Activated T-cell treated with anti-CD3 and anti-CD28 coated beads for 24 hours (primary cell): ENCODE measurements at regions not wholly inside any gene's neighbourhood (a gene's known extent, or its start where the extent isn't known, plus 50 kb on each side); places are given as distances from the start of the nearest gene placed in this dataset.
"Not testable (repeated sequence)": the region's sequence is repeated elsewhere in the genome, so short reads cannot be mapped to it uniquely, and the experiment has no call there.

ENCODE experiments used
- DNase-seq: peaks from one replicate; pipeline ENCODE4 v3.0.0-alpha.2; 2020; ENCODE audit warnings: low read depth

DNA sequence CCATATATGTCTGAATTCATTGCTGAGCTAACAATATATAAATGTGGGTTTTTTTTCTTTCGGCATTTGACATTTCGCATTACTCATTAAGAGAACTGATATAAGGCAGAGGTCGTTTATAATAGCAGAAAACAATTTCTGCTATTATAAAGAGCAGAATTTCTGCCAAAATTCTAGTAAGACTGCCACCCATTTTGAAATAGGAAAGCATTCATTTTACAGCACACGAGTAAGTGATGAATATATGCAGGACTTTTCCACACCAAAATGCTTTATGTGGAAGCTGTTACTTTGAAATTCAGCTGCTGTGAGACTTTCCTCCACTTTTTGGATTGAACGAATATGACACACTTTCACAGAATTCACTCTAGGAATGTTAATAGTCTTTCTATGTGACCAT, 610.9 kb upstream of the MAN1A1 start:
- no peak for DNase-seq

DNA sequence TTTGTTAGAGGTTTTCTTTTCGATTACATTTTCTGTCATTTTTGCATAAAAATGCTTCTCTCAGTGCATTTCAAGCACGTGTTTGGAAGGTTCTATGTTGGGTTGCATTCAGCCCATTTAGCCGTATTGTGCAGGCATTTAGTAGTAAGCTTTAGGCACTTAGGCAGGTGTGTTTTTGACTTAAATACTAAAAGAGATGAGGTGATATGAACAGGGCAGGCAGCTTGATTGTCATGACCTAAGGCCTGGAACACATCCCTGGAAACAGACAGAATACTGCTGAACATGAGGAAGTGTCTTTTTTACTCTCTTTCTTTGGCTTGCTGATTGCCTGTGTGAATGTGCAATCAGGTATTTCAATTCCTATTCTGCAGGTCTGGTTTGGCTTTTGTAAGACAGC, 610.5 kb upstream of the MAN1A1 start:
- DNase-seq, result no peak

DNA sequence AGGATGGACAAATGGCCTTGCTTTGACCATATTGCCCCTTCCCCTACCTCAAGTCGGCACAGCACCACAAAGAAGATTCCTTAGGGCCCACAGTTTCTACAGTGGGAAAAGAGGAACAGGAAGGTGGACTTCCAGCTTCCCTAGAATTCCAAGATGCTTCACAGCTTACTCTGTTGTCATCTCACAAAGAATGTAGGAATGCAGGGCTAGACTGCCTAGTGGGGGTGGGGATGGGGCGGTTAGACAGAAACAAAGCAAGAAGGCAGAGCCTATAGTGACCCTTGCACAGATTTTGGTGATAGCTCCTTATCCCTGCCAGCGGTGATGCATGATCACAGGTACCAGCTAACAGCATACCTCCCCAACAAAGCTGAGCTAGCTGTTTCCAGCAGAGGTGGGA, 607.6 kb upstream of the MAN1A1 start:
- DNase-seq, result no peak

DNA sequence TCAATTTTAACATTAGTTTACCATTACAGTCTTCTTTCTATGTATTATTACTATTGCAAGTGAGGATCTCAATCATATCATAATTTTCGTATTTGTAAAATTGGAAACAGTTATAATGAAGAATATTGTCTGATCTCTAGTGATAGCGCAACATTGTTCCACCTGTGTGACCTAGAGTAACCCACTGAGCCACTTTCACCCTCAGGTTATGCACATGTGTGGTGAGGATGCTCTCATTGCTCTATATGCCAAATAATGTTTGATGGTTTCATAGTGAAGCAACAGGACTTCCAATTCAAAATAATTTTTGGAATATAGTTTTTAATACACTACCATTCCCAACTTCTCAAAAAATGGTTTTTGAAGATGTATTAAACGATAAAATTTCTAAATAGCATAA, 603.1 kb upstream of the MAN1A1 start:
- no peak for DNase-seq

DNA sequence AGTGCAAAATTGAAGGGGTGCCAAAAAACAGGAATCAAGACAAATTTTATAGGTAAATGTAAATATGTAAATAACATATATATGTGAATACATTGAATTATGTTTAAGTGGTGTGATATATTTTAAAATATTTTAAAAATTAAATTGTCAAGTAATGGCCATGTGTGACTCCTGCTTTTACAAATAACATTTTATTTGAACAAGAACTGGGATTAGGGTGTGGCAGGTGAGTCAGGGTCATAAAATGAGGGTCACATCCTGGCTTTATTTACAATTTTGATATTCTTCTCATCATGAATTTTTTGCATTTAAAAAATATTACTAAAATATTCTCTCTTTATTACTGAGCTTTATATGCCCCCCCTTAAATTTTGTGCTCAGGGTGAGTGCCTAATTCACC, 601.1 kb upstream of the MAN1A1 start:
- DNase-seq, result no peak

DNA sequence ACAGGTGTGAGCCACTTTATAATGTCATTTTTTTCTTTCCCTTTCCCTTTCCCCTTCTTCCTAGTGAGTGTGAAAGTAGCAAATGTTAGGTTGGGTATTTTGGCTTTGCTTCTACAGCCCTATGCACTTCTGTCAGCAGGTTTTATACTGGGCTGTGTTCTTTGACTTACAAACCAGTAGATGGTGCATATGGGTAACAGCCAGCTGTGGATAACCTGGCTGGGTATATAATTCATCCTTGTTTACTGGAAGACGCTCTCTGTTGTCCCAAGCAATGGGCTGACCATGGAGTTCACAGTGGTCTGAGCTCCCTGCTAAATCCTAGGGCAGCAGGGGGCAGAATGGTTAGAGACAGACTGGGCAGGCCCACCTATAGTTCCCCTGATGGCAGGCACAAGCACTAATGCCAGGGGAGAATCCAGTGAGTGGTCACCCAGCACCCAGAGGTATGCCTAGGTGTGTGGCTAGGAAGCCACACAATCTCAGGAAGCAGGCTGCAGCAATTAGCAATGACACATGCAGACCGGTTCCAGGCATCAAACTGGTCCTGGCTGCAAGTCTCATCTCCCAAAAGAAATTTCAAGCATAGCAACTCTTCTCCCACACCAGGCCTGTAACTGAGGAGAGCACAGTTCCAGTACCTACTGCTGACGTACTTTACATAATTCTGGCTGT, 592.7 kb upstream of the MAN1A1 start:
- no peak for DNase-seq

DNA sequence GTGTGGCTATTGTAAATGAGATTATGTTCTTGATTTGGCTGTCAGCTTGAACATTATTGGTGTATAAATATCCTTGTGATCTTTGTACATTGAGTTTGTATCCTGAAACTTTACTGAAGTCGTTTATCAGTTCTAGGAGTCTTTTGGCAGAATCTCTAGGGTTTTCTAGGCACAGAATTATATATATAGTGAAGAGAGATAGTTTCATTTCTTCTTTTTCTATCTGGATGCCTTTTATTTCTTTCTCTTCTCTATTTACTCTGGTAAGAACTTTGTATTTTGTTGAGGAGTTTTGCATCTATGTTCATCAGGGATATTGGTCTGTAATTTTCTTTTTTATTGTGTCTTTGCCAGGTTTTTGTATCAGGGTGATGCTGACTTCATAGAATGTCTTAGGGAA, 589.2 kb upstream of the MAN1A1 start:
- DNase-seq, result no peak

DNA sequence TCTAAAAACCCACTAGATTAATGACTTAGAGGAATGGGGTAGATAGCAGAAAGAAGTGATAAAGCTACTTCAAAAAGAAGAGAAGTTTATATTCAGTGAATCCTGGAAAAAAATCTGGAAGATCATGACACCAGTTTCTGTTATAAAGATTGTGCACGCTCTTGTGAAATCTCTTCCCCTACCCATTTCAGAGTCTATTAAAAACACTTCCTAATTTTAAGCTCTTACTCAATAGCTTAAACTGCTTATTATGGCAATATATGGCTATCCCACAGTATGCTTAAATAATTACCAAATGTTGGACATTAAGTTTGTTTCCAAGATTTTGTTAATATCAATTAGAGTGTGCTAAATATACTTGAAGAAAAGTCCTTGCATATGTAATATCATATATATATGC, 585.3 kb upstream of the MAN1A1 start:
- DNase-seq, result no peak

DNA sequence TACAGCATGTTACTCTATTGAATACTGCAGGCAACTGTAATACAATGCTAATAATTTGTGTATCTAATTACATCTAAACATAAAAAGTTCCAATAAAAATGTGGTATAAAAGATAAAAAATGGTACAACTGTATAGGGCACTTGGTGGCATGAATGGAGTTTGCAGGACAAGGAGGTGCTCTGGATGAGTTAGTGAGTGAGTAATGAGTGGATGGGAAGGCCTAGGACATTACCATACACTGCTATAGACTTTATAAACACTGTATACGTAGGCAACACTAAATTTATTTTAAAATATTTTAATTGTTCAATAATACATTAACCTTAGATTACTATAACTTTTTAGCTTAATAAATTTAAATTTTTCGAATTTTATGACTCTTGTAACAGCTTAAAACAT, 579.6 kb upstream of the MAN1A1 start:
- no peak for DNase-seq

DNA sequence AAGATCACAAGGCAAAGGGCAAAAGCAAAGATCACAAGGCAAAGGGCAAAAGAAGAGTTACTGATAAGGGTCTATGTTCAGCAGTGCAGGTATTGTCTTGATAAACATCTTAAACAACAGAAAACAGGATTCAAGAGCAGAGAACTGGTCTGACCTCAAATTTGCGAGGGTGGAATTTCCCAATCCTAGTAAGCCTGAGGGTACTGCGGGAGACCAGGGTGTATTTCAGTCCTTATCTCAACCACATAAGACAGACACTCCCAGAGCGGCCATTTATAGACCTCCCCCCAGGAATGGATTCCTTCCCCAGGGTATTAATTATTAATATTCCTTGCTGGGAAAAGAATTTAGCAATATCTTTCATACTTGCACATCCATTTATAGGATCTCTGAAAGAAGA, 575.3 kb upstream of the MAN1A1 start:
- not testable (repeated sequence) for DNase-seq

DNA sequence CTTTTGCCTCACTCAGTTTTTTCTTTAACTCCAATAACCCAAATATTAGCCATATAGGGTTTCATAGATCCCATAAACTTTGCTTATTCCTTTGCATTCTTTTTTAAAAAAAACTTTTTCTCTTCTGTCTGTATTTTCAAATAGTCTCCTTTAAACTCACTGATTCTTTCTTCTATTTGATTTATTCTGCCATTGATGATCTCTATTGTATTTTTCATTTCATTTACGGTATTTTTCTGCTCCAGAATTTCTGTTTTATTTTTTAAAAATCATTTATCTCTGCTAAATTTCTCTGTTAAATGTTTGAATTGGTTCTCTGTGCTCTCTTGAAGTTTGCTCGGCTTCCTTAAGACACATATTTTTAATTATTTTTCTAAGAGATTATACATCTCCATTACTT, 573.3 kb upstream of the MAN1A1 start:
- DNase-seq, result no peak

DNA sequence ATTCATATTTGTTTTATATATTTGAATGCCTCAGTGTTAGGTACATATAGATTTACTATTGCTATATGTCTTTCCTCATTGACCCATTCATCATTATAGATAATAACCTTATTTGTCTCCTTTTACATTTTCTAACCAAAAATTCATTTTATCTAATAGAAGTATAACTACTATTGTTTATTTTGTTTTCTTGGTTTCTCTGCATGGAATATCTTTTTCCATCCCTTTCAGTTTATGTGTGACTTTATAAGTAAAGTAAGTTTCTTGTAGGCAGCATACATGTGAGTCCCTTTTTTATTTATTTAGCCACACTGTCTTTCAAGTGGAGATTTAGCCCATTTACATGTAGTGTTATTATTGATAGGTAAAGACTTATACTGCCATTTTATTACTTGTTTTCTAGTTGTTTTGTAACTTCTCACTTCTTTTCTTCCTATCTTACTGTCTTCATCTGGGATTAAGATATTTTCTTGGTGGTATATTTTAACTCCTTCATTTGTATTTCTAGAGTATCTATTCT, 572.0 kb upstream of the MAN1A1 start:
- no peak for DNase-seq

DNA sequence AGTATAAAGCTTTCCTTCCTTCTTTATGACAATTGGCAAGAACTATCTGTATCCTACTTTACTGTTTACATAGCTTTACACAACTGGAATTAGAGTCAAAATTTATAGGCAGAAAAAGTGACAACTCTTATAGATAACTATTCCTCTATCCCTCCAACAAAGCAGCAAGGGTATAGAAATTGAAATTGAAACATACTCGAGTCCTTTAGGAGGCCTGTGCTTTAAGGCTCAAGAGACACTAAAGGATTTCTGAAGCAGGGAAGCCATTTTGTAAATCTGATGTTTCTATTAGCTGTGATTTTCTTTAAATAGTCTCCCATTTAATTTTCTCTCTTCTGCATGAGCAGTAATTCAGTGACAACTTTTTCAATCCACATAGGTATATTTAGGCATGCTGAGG, 567.6 kb upstream of the MAN1A1 start:
- no peak for DNase-seq

DNA sequence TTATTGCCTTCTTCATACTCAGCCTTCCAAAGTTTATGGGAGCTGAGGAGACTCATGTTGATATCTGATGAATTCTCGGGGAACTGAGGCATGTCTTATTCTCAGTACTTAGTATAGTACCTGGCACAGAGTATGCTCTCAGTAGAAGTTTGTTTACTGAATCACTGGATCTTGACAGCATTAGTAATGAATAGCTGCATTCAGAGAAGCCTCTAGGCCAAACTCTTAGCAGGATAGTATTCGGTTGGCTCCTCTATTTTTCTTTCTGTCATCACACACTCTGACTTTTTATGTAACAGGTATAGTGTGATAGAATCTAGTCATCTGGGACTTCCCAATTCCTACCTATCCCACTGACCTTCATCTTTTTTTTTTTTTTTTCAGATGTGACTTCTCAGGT, 566.4 kb upstream of the MAN1A1 start:
- no peak for DNase-seq

DNA sequence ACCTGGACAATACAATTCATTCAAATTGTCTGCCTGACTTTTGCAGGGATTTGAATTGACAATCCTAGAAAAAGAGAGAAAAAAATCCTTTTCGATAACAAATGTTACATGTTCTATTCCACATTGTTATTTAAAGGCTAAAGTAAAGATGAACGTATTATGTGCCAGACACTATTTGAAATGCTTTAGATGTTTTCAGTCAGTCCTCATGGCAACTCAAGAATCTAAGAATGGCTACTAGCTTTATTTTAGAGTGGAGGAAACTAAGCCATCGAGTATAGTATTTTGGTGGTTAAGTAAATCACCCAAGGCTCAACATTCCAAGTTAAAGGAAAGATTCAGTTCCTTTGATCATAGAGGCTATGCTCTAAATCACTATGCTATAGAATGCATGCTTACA, 558.6 kb upstream of the MAN1A1 start:
- no peak for DNase-seq

DNA sequence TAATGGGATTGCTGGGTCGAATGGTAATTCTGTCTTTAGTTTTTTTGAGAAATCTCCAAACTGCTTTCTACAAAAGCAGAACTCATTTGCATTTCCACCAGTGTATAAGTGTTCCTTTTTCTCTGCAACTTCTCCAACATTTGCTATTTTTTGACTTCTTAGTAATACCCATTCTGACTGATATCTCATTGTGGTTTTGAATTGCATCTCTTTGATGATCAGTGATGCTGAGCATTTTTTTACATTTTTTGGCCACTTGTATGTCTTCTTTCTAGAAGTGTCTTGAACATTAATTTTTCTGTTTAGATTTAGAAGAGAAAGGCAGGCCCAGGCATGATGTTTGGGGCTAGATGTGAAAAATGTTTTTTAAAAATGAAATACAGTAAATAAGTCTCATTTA, 553.1 kb upstream of the MAN1A1 start:
- no peak for DNase-seq

DNA sequence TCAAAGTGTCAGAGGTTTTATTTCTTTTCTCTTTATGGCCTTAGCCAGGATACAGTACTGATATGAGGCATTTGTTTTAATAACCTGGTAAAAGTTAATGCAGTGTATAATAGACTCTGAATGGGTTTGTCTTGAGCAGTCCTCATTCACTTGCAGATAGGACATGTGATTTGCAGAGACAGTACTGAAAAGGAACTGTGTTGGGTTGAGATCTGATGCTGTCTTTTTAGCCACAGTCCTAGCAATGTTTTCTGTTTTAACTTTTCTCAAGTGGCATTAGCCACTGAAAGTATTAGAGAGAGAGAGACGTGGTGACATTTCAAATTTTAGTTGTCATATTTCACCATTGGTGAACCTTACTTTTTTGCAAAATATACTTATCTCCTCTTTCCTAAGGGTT, 547.2 kb upstream of the MAN1A1 start:
- DNase-seq, result no peak

DNA sequence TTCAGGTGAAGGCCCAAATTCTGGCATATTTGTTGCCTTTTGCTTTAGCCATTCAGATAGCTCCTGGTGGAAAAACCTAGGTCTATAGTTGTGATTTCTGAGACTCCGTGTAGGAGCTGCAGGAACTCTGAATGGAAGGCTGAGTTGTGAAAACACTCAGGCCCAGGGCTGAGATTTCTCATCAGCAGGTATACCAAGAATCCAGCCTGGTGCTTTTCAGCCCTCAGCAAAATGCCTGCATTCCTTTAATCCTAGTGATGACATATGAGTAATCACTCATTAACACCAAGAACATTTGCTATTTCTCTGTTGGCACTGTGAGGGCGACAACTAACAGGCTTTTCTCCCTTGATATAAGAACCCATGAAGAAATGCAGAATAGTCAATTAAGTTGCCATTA, 546.1 kb upstream of the MAN1A1 start:
- DNase-seq, result no peak

DNA sequence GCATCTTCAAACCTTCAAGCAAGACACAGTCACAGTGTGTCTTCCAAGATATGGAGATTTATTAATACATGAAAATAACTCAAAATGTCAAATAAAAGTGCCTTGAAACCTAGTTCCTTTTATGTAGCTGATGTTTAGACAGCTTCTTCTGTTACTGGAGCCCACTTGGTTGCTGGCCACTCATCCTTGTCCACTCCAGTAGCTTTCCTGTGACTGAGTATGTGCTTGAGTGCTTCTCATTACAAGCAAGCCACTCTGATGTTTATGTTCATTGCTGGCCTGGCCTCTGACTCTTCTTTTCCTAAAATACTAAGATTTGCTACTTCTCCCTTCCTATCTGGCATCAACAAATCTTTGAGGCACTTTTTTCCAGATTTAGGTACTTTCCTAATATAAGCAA, 545.2 kb upstream of the MAN1A1 start:
- no peak for DNase-seq

DNA sequence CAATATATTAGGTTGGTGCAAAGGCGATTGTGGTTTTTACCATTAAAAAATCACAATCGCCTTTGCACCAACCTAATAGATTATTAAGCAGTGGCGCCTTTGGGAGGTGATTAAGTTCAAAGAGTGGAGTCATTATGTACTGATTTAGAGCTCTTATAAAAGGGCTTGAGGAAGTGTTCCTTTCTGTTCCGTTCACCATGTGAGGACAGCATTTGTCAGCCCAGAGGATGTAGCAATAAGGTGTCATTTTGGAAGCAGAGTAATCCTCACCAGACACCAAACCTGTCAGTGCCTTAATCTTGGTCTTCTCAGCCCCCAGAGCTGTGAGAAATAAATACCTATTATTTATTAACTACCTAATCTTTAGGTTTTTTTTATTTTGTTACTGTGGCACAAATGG, 542.1 kb upstream of the MAN1A1 start:
- DNase-seq, result no peak

DNA sequence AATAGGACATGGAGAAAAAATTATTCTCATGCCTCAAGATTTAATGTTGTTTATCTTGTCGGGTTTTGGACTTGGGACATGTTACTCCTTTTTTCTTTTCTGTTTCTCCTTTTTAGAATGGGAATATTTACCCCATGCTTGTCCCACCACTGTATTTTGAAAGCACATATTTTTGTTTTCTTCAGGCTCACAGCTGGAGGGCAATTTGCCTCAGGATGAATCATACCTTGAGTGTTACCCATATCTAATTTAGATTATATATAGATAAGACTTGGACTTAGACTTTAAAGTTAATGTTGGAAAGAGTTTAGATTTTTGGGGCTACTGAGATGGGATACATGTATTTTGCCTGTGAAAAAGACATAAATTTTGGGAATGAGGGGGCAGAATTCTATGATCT, 541.6 kb upstream of the MAN1A1 start:
- no peak for DNase-seq

DNA sequence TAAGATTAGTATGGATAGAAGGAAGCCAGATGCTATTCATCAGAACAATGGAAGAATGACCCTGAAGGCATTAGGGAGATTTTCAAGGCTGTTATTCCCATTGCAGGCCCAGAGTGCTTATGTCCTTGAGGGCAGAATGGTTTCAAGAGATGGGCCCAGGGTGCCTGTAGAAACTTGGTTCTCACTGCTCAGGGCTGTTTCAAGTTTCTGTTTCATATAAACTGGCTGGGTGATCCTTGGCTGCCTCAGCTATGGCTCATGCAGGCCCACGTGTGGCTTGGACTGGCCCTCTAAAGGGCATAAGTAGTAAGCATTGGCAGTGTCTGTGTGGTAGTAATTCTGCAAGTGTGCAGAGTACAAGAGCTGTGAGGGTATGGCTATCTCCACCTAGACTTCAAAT, 540.9 kb upstream of the MAN1A1 start:
- DNase-seq, result no peak

DNA sequence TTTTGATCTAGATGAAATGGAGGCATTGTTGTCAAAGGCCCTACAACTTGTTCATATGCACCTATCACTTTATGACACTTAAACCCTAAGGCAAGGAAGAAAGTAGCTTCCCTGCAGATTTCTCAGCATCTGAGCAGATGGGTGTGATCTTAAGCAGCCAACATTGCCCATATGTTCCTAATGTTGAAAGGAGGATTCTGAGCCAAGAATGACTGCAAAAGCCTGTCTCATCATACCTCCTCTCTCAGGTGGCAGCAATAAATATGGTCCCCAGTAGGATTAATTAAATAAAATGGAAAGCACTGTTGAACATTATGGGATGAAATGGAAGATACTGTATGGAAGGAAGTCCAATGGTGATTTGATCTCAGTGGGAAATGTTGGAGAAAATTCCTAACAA, 538.1 kb upstream of the MAN1A1 start:
- DNase-seq, result no peak

DNA sequence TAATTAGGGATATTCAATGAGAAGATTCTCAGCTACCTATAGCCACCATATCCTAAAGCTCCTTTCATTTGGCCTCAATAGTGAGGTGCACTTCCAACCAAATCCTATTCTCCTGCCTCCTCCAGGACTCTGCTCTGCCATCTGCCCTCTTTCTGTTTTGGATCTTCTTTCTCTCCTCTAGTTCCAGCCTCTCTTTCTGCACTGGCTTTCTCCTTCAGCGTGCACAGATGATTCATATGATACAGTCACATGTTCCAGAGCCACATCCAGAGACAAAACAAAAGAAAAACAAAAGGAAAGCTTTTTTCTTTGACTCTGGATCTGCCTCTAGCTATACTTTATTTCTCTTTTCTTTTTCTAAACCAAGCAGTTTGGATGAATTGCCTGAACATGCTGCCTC, 531.9 kb upstream of the MAN1A1 start:
- DNase-seq, result no peak

DNA sequence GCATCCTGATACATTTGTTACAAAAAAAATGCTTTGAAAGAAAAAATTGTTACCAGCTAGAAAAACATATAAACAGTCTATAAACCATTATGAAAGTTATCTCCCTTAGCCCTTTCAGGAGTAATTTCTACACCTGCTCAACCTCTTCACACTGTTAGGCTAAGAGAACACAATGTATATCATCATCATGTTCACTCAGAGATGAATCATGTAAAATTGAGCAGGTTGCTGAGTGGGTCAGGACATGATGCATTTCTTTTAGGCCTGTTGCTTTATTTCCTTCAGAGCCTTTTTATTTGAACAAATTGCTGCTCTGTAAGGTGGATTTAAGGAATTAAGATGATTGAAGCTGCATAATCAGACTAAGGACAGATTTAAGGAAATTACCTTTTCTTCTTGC, 531.3 kb upstream of the MAN1A1 start:
- DNase-seq, result no peak
